Mammary epithelial cell (primary cell): ENCODE measurements at regions not wholly inside any gene's neighbourhood (a gene's known extent, or its start where the extent isn't known, plus 50 kb on each side); places are given as distances from the start of the nearest gene placed in this dataset.

Source experiments
- CTCF ChIP-seq, 2 donors: IDR thresholded peaks in 1 of 2; conservative IDR thresholded peaks in 1 of 2; 2 replicates each; pipeline ENCODE4 v1.5.1; 2011 to 2012; ENCODE audit warnings: inconsistent platforms in 2 of 2, low read length in 2 of 2, mild to moderate bottlenecking in 2 of 2, control low read depth in 1 of 2, low read depth in 1 of 2; ENCODE audit not compliant: insufficient read depth in 1 of 2; ENCODE audit errors: extremely low read depth in 1 of 2
- EZH2 ChIP-seq: IDR thresholded peaks from 2 replicates; pipeline ENCODE4 v1.6.1; 2012; ENCODE audit warnings: low read length, inconsistent platforms, borderline replicate concordance

DNA sequence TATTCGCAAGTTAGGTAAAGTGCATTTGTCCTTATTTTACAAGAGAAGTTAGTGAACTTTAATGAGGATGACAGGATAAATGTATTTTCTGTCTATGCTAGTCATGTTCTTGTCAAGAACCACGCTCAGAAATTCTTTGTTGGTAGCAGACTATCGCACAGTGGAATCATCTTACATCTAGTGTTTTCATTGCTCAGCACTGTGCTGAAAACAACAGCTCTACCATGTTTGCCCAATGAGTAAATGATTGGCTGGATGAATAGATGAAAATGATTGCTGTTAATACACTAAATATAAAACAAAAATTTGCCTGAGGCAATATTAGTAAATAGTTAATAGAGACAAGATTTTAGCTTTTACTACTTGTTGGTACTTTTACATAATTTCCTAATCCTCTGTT is 265.3 kb upstream of the GOLIM4 start:
- TF ChIP-seq CTCF (conservative IDR thresholded peaks at IDR 0.05 in 1 of 2, IDR thresholded peaks at IDR 0.05 in 1 of 2; ENCODE audit: extremely low read depth in 1 of 2, insufficient read depth in 1 of 2, low read depth in 1 of 2, low read length in 2 of 2) (no peak), EZH2 (no peak)
